KMS-11 (cell line): ENCODE measurements at regions not wholly inside any gene's neighbourhood (a gene's known extent, or its start where the extent isn't known, plus 50 kb on each side); places are given as distances from the start of the nearest gene placed in this dataset.
"Not testable (repeated sequence)": the region's sequence is repeated elsewhere in the genome, so short reads cannot be mapped to it uniquely, and the experiment has no call there.

Experiments used
- H2AFZ ChIP-seq: fragments of 200-600 bp; sonication (generic); 2 replicates; pipeline ENCODE4 v1.6.1; 2016; ENCODE audit warnings: antibody characterized with exemption, mixed run types, low read depth
- H3K27ac ChIP-seq: fragments of 200-600 bp; sonication (generic); 2 replicates; pipeline ENCODE4 v1.6.1; 2016; ENCODE audit warnings: mild to moderate bottlenecking, mixed run types
- H3K27me3 ChIP-seq: fragments of 200-600 bp; sonication (generic); 2 replicates; pipeline ENCODE4 v1.6.1; 2017; ENCODE audit warnings: mild to moderate bottlenecking, low read depth, mixed run types, moderate library complexity; ENCODE audit not compliant: insufficient read depth
- H3K36me3 ChIP-seq: fragments of 200-600 bp; sonication (generic); 2 replicates; pipeline ENCODE4 v1.6.1; 2017; ENCODE audit warnings: mild to moderate bottlenecking, mixed run types; ENCODE audit not compliant: insufficient read depth
- H3K4me1 ChIP-seq: fragments of 200-600 bp; sonication (generic); 2 replicates; pipeline ENCODE4 v1.6.1; 2016; ENCODE audit warnings: mild to moderate bottlenecking, low read depth, mixed run types; ENCODE audit not compliant: poor library complexity, severe bottlenecking
- H3K4me2 ChIP-seq: fragments of 200-600 bp; sonication (generic); 2 replicates; pipeline ENCODE4 v1.7.0; 2016; ENCODE audit warnings: mild to moderate bottlenecking, mixed run types
- H3K4me3 ChIP-seq: fragments of 200-600 bp; sonication (generic); IDR thresholded peaks from 2 replicates; pipeline ENCODE4 v1.6.1; 2017; ENCODE audit warnings: low read depth, low read length, mixed read lengths; ENCODE audit not compliant: insufficient read depth
- H3K79me2 ChIP-seq: fragments of 200-600 bp; sonication (generic); 2 replicates; pipeline ENCODE4 v1.6.1; 2016; ENCODE audit warnings: low read depth, mixed run types; ENCODE audit not compliant: insufficient read depth
- H3K9ac ChIP-seq: fragments of 200-600 bp; sonication (generic); 2 replicates; pipeline ENCODE4 v1.6.1; 2016; ENCODE audit warnings: mild to moderate bottlenecking, mixed run types
- H4K20me1 ChIP-seq: fragments of 200-600 bp; sonication (generic); 2 replicates; pipeline ENCODE4 v1.6.1; 2016; ENCODE audit warnings: mild to moderate bottlenecking, mixed run types; ENCODE audit not compliant: insufficient read depth
- CTCF ChIP-seq: fragments of 200-600 bp; sonication (generic); conservative IDR thresholded peaks from 2 replicates; pipeline ENCODE4 v1.6.1; 2017; ENCODE audit warnings: low read depth, mild to moderate bottlenecking, antibody characterized with exemption, low read length, moderate library complexity, mixed read lengths

- H3K36me3 ChIP-seq, result no peaks in the 10 kb centered on the region
- no peak overlapping the region for H2AFZ ChIP-seq
- H3K27ac ChIP-seq, result no peak overlapping the region
- H3K27me3 ChIP-seq, result peaks cover 18% of the 10 kb centered on the region; the same call in 1 of the 2 replicates
- H3K79me2 ChIP-seq, result no peaks in the 10 kb centered on the region
- H3K4me1 ChIP-seq, result no peaks in the 10 kb centered on the region
- no peak overlapping the region for H3K4me3 ChIP-seq
- no peaks in the 10 kb centered on the region for H4K20me1 ChIP-seq
- no peak overlapping the region for H3K4me2 ChIP-seq
- H3K9ac ChIP-seq, result no peak overlapping the region
- no peak for TF ChIP-seq CTCF
These were observed 254.6 kb downstream of the ANKRD60 start for GRCh38 chr20:57973886-57974285.

- H3K4me2 ChIP-seq, H4K20me1 ChIP-seq, H3K4me3 ChIP-seq, H3K4me1 ChIP-seq, H3K79me2 ChIP-seq, H3K9ac ChIP-seq, H3K27me3 ChIP-seq, H3K36me3 ChIP-seq, H2AFZ ChIP-seq, H3K27ac ChIP-seq: not testable (repeated sequence)
These were observed 256.9 kb downstream of the ANKRD60 start for GRCh38 chr20:57971583-57971982.

- H3K4me2 ChIP-seq, result no peak overlapping the region
- no peak overlapping the region for H2AFZ ChIP-seq
- TF ChIP-seq CTCF, result no peak
- H3K4me3 ChIP-seq, result no peak overlapping the region
- H3K79me2 ChIP-seq, result no peaks in the 10 kb centered on the region
- no peak overlapping the region for H3K9ac ChIP-seq
- H3K36me3 ChIP-seq, result no peaks in the 10 kb centered on the region
- H3K27ac ChIP-seq, result no peak overlapping the region
- no peaks in the 10 kb centered on the region for H3K4me1 ChIP-seq
- peaks cover 3% of the 10 kb centered on the region; the same call in 1 of the 2 replicates for H3K27me3 ChIP-seq
- no peaks in the 10 kb centered on the region for H4K20me1 ChIP-seq
These were observed 257.6 kb downstream of the ANKRD60 start for GRCh38 chr20:57970856-57971255.

GRCh38 chr20:57970116-57970515 lies 258.3 kb downstream of the ANKRD60 start:
- H3K79me2 ChIP-seq, result no peaks in the 10 kb centered on the region
- no peak overlapping the region for H3K4me2 ChIP-seq
- no peak overlapping the region for H3K9ac ChIP-seq
- no peak overlapping the region for H2AFZ ChIP-seq
- H3K4me3 ChIP-seq, result no peak overlapping the region
- H3K27me3 ChIP-seq, result peaks cover 4% of the 10 kb centered on the region; the same call in 1 of the 2 replicates
- H4K20me1 ChIP-seq, result no peaks in the 10 kb centered on the region
- no peaks in the 10 kb centered on the region for H3K36me3 ChIP-seq
- H3K27ac ChIP-seq, result no peak overlapping the region
- H3K4me1 ChIP-seq, result no peaks in the 10 kb centered on the region
- TF ChIP-seq CTCF, result no peak

GRCh38 chr20:57968120-57968519 lies 258.3 kb upstream of the PMEPA1 start:
- Histone ChIP-seq H3K27me3 (peaks cover 13% of the 10 kb centered on the region; the same call in 1 of the 2 replicates), H3K9ac (no peak overlapping the region), H4K20me1 (no peaks in the 10 kb centered on the region), H3K79me2 (no peaks in the 10 kb centered on the region), H3K4me3 (no peak overlapping the region), H3K27ac (no peak overlapping the region), H3K36me3 (no peaks in the 10 kb centered on the region), H3K4me1 (no peaks in the 10 kb centered on the region), H3K4me2 (no peak overlapping the region), H2AFZ (no peak overlapping the region)
- TF ChIP-seq CTCF, result no peak
